Ecto neural progenitor cell (in vitro differentiated cells): ENCODE measurements at regions not wholly inside any gene's neighbourhood (a gene's known extent, or its start where the extent isn't known, plus 50 kb on each side); places are given as distances from the start of the nearest gene placed in this dataset.

Experiments
- DNase-seq: peaks from one replicate; pipeline ENCODE4 v3.0.0-alpha.2; 2018; ENCODE audit warnings: low spot score

GRCh38 chr14:78074561-78074960, 95.6 kb upstream of the NRXN3 start:
- DNase-seq: no peak

GRCh38 chr14:78075033-78075432, 95.1 kb upstream of the NRXN3 start:
- DNase-seq: no peak

- no peak for DNase-seq
Measured at GRCh38 chr14:78075555-78076277, 94.5 kb upstream of the NRXN3 start.

- DNase-seq: no peak
Measured at GRCh38 chr14:78081245-78081644, 88.9 kb upstream of the NRXN3 start.

- DNase-seq: no peak
Measured at GRCh38 chr14:78083837-78084236, 86.3 kb upstream of the NRXN3 start.

- DNase-seq: no peak
Measured at GRCh38 chr14:78086342-78086741, 83.8 kb upstream of the NRXN3 start.

- DNase-seq: no peak
Measured at GRCh38 chr14:78088916-78089315, 81.3 kb upstream of the NRXN3 start.

- DNase-seq: no peak
Measured at GRCh38 chr14:78090864-78091263, 79.3 kb upstream of the NRXN3 start.

GRCh38 chr14:78091361-78091760, 78.8 kb upstream of the NRXN3 start:
- no peak for DNase-seq

- no peak for DNase-seq
Measured at GRCh38 chr14:78092040-78092439, 78.1 kb upstream of the NRXN3 start.

GRCh38 chr14:78103271-78103670, 66.9 kb upstream of the NRXN3 start:
- no peak for DNase-seq

GRCh38 chr14:78104160-78104559, 66.0 kb upstream of the NRXN3 start:
- DNase-seq: no peak

GRCh38 chr14:78104655-78105054, 65.5 kb upstream of the NRXN3 start:
- no peak for DNase-seq

- DNase-seq: no peak
Measured at GRCh38 chr14:78106381-78106780, 63.8 kb upstream of the NRXN3 start.

GRCh38 chr14:78107166-78107565, 63.0 kb upstream of the NRXN3 start:
- no peak for DNase-seq

GRCh38 chr14:78119440-78119839, 50.7 kb upstream of the NRXN3 start:
- DNase-seq: no peak
